Gastroesophageal sphincter (tissue), 3 donors: ENCODE measurements at regions not wholly inside any gene's neighbourhood (a gene's known extent, or its start where the extent isn't known, plus 50 kb on each side); places are given as distances from the start of the nearest gene placed in this dataset.

ENCODE experiments used
- CTCF ChIP-seq, 4 experiments: fragments of 200-600 bp in 2 of 4; fragments of 450-650 bp in 2 of 4; sonication (generic) in 1 of 4; IDR thresholded peaks; one replicate each; pipeline ENCODE4 v1.5.1; 2017 to 2019; ENCODE audit warnings: antibody characterized with exemption in 4 of 4, mild to moderate bottlenecking in 2 of 4, moderate library complexity in 2 of 4
- EP300 ChIP-seq: sonication (generic); formaldehyde crosslinking; IDR thresholded peaks from one replicate; pipeline ENCODE4 v1.6.1; 2017; ENCODE audit warnings: antibody characterized with exemption, mild to moderate bottlenecking
- POLR2A ChIP-seq, 2 donors: fragments of 450-650 bp; IDR thresholded peaks; one replicate each; pipeline ENCODE4 v1.6.1; 2017; ENCODE audit warnings: antibody characterized with exemption in 2 of 2, mild to moderate bottlenecking in 2 of 2, moderate library complexity in 1 of 2
- POLR2AphosphoS5 ChIP-seq: sonication (generic); formaldehyde crosslinking; IDR thresholded peaks from one replicate; pipeline ENCODE4 v1.6.1; 2017; ENCODE audit warnings: antibody characterized with exemption

- TF ChIP-seq CTCF (IDR thresholded peaks at IDR 0.05) (no peak), POLR2A (IDR thresholded peaks at IDR 0.05) (no peak), EP300 (no peak), POLR2AphosphoS5 (no peak)
These were observed 964.9 kb downstream of the REEP3 start for GRCh38 chr10:64486149-64486548.
